GM18505 (cell line): ENCODE measurements at regions not wholly inside any gene's neighbourhood (a gene's known extent, or its start where the extent isn't known, plus 50 kb on each side); places are given as distances from the start of the nearest gene placed in this dataset.

Source experiments
- ATAC-seq: cut with Tn5 transposase; IDR thresholded peaks from one replicate; pipeline ENCODE4 v1.9.1; 2021; ENCODE audit not compliant: unreplicated experiment
- POLR2A ChIP-seq: IDR thresholded peaks from 4 replicates; pipeline ENCODE4 v1.6.1; 2011; ENCODE audit warnings: borderline replicate concordance; ENCODE audit not compliant: insufficient read depth, insufficient read length; ENCODE audit errors: extremely low read depth

DNA sequence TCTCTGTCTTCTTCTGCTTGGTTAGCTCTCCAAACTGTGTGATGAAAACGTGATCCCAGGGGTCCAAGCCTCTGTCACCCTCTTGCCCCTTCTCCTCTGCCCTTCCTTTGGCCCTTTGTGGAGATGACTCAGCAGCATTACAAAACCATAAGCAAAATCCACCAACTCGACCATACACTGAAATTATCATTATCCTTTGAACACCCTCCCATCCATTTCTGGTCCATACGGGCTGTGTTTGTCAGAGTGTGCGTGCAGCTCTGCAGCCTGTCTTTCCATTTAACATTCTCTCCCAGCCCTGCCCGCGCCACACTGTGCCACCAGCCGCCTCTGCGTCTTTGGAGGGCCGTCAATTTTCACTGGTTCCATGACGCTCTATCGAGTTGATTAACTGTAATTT, 69.2 kb downstream of the SLC25A47 start:
- TF ChIP-seq POLR2A, result no peak
- ATAC-seq, result no peak

DNA sequence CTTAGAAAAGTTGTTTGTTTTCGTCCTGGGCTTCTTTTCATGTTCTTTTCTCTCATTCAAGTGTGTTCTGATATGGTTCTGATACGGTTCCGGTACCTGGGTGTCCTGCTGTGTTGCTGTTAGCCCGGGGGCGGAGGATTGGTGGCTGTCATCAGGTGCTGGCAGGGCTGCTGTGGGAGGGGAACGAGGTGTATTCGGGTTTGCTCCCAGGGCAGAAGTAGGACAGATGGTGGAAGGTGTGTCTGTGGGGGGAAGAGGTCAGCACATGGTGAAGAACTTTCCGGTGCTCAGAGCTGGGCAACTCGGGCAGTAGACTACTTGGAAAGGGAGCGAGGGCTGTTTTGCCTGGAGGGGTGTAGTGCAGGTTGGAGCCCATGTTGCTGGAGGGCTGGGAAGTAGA, 70.2 kb downstream of the SLC25A47 start:
- TF ChIP-seq POLR2A, result no peak
- no peak for ATAC-seq

DNA sequence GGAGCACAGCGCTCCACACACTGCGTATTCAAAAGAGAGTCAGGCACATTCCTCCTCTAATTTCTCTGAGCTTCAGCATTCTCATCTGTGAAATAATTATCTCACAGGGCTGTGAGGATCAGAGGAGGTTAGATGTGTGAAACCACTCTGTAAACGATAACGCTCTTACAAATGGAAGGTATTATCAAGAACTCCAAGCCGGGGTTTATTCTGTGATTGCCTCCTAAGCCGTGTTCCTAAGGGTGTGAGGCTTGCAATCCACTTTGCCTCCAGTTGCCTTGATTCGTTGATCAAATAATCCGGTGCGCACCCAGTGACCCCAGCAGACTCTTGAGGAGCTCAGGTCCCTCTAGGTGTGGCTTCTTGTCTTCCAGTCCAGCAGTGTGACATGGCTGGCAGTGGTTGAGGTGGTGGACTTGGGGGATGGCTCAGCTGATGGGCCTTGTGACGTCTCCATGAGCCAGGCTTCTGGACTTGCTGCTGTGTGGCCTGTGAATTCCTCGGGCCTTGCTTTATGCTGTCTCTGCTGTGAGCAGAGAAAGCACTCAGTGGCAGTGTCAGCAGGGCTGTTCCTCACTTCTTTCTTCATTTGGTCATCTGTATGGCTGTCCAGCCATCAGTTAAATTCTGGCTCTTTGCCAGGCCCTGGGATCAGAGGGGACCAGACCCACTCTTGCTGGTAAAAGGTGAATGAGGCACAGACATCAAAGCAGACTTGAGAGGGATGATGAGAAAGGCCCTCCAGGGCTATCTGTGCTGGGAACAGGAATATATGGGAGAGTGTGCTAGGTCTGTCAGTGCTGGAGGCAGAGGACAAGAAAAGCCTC, 71.0 kb downstream of the SLC25A47 start:
- ATAC-seq, result no peak
- no peak for TF ChIP-seq POLR2A

DNA sequence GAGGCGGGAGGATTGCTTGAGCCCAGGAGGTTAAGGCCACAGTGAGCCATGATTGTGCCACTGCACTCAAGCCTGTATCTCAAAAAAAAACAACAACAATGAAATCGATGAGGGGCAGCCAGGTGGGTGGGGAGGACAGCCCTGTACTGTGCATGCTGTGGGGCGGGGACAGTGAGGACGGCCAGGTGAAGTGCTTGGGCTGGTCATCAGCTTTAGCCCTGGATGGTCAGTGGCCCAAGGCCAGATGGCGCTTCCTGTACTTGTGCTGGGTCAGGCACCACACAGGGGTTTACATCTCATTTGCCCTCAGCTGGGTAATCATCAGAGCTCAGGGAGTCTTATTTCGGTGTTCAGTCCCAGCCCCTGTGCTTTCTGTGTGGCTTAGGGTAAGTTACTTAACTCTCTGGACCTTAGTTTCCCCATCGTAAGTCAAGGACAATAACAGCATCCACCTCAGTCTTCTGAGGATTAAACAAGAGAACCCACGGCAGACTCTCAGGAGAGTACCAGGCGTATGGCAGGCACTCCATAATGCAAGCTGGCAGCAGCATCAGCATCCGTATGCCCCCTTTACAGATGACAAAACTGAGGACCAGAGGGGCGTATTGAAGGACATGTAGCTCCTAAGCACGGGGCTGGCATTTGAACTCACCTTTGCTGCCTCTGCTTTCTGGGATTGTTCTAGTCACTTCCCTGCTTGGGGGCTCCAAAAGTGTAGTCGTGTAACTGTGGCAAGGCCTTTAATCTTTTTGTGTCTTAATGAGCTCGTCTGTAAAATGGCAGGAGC, 71.9 kb downstream of the SLC25A47 start:
- TF ChIP-seq POLR2A, result no peak
- no peak for ATAC-seq

DNA sequence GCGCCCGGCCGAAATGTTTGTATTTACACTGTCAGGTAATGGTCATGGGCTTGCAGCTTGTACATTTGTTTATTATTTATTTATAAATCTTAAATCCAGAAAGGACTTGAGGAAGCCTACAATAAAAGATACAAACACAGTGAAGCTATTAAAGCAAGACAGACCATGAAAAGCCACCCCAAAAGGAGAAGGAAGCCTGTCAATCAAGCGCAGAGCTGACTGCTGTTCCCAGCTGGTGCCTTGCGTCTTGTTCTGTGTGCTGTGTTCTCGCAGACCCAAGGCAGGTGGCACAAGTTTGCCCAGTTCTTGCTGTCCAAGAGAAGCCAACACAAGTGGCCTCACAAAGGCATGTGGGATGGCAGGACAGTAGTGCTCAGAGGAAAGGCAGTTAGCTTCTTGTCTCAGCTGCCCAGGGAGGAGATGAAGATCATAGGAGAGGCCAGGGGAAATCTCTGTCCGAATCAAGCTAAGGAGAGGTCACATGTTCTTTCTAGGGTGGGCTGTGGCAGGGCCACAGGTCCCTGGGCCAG, 73.2 kb downstream of the SLC25A47 start:
- no peak for TF ChIP-seq POLR2A
- ATAC-seq, result no peak

DNA sequence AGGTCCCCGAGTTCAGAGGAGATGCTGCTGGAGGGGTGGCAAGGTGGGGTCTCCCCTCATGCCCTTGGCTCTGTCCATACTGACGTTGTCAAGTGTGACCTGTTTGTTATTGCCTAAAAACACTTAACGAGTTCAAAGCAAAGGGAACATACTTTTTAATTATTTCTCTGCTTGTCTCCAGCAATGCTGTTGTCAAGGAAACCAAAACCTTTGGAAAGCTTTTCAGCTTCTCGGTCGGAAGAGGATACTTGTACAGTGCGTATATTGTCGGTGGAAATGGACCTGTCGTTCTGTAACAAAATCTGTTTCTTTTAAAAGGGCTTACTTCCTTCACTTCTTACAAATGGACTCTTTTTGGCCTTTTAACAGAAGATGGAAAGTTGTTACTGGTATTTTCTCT, 73.9 kb downstream of the SLC25A47 start:
- ATAC-seq, result no peak

DNA sequence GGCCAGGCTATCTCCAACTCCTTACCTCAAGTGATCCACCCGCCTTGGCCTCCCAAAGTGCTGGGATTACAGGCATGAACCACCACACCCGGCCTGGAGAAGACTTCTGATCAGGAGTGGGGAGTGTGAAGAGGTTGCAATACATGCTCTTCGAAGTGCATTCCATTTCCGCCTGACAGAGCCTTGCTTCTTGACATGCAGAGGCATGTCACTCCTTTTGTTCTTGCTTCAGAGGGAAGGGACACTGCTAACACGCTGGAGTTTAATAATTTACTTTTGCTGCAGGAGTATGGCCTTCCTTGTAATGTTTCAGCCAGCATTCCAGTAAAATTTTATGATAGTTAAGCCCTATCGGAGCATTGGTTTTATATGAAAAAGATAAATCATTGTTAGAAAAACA, 74.9 kb downstream of the SLC25A47 start:
- no peak for ATAC-seq
- no peak for TF ChIP-seq POLR2A

More for the DNA sequence above, 73.9 kb downstream of the SLC25A47 start:
- TF ChIP-seq POLR2A, result no peak

DNA sequence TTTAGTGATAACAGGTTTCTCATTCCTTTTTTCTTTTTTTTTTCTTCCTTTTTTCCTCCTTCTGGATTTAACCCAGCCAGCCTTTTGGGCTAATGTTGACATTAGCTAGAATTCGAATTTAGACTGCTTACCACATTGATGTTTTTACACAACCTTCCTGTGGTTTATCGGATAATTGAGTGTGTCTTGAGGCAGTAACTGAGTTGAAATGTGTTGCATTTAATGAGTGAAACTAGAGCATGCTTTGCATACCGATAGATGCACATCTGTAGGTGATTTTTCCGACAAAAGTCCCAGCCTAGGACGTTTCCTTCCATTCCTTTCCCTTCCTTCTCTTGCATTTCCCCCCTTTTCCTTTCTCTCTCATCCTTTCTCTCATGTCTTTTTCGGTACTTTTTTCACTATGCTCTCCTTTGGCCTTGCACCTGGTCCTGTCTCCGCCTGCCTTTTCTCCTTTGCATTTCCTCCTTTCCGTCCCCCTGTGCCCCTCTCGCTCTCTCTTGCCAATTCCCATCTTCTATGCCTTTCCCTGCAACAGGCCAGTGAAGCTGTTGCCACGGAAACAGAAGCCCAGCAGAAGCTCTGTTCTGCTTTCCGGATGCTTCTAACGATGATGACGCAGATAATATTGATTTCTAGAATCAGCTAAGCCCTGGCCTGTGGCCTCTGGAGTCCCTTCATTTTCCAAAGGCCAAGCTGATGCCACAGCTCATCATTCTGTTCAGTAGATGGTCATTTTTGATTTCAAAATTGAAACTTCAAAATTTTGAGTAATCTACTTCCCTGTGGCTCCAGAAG, 76.1 kb downstream of the SLC25A47 start:
- no peak for TF ChIP-seq POLR2A
- no peak for ATAC-seq

DNA sequence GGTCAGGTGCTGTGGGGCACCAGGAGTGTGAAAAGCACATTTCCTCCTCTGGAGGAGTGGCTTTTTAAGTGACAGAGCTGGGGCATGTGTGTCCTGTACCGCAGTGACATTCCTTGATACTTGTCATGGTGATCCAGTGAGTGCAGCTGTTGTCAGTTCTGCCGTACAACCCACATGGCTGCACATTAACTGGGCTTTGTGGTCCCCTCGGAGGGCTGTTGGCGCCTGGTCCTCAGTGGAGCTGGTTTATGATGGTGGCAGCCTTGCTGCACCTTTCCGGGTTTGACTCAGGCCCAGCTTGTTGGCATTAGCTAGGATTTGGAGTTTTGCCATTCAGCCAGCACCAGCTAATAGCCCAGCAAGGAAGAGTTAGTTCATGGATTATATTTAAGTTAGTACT, 77.0 kb downstream of the SLC25A47 start:
- TF ChIP-seq POLR2A, result no peak
- ATAC-seq, result no peak

DNA sequence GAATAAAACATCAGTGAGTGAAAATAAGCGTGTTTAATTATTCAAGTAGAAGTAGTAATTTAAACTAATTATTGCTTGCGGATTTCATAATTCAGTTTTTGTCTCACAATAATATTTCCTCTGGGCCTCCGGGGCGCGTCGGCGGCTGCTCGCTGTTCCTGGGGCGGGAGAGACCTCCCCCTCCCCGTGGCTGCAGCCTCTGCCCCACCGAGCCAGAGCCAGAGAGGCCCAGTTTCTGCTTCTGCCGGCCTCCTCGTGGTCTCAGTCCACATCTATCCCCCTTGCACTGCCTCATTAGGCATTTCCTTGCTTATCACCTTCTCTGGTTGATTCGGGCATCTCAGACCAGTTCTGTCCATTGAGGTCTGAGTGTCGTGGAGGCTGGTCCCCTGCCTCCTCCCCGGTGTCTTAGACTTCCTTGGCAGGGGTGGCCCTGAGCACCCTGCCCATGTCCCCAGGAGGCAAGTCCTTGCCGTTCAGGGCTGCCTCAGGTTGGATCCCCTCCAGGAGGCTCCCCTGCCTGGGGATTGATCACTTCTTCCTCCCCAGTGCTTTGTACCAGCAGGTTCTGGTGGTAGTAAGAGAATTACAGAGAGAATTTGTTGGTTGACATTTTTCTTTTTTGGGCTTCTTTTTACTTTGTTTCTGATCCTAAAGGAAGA, 78.0 kb downstream of the SLC25A47 start:
- ATAC-seq, result no peak
- no peak for TF ChIP-seq POLR2A

DNA sequence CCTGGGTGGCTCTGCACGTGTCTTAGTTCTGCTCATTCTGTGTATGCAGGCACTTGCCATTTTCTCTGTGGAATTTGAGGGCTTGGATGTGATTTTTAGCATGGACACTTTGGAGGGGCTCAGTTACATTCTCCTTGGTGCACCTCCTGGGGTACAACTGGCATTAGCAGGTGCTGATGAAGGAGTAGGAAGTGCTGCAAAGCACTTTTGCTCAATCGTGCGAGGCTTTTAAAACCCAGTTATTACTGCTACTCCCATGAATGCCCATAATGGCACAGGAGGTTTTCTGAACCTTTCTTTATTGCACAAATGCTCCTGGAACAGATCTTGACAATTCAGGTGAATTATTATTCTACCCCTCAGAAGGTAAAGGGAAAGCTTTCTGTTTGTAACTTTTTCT, 78.7 kb downstream of the SLC25A47 start:
- no peak for ATAC-seq
- no peak for TF ChIP-seq POLR2A

DNA sequence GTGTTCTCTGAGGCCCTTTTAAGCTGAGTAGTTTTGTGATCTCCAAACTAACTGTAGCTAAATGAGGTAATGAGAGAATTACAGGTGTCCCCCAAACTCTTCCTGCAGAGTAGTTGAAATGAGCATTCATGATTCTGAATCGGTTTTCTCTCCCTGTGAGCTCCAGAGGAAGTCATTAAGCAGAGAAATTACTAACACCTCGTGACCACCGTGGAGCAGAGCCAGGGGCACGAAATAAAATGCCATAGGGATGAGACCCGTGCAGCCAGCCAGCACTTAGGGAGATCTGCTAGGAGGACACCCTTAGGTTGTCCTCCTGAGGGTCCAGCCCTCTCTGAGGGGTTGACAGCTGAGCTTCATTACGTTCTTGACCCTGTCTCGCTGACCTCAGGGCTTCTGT, 79.5 kb downstream of the SLC25A47 start:
- TF ChIP-seq POLR2A, result no peak
- no peak for ATAC-seq

DNA sequence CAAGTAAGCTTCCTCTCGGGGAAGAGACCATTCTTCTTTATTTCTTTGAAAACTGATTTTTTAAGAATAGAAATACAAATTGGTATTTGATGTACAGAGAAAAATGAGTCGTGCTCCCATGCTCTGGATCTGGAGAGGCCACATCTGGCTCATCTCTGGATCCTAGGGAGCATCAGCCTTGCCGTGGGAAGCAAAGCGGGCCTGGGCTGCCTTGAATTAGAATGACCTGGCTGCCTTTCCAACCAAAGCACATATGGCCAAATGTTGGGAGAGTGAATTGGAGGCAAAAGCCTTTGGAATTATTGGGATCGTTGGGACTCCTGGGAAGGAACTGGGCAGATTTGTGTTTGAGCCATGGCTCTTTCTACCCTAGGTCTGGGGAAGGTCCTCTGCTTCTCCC, 80.0 kb downstream of the SLC25A47 start:
- ATAC-seq, result no peak
- TF ChIP-seq POLR2A, result no peak
